Panc1 (cell line): ENCODE measurements at regions not wholly inside any gene's neighbourhood (a gene's known extent, or its start where the extent isn't known, plus 50 kb on each side); places are given as distances from the start of the nearest gene placed in this dataset.

Experiments used
- ATAC-seq: fragments of 200-7000 bp; cut with Tn5 transposase; 2 replicates; pipeline ENCODE4 v1.9.1; 2020; ENCODE audit warnings: mild to moderate bottlenecking, moderate library complexity
- BruUV-seq: library from RNA; stranded (reverse); fragments of 400-500 nt; replicated peaks from 2 replicates; lab custom pipeline; 2021; lab: Mats Ljungman, UMichigan
- CTCF ChIA-PET: fragments of 300-600 bp; sonication (Branson Sonifier 250); formaldehyde crosslinking; loops from one replicate; lab custom pipeline; 2022; ENCODE audit warnings: antibody characterized with exemption; lab: Charles Lee
- POLR2A ChIA-PET: fragments of 300-600 bp; sonication (Branson Sonifier 250); formaldehyde crosslinking; loops from one replicate; lab custom pipeline; 2022; ENCODE audit warnings: antibody characterized with exemption; lab: Charles Lee
- DNase-seq: peaks from one replicate; pipeline ENCODE4 v3.0.0-alpha.2; 2010; ENCODE audit warnings: low read depth, low spot score
- H3K27ac ChIP-seq: 2 replicates; pipeline ENCODE4 v1.5.1; 2011; ENCODE audit warnings: mild to moderate bottlenecking, low read length, inconsistent platforms
- H3K27me3 ChIP-seq: fragments of 200-500 bp; sonication (Bioruptor generic); 2 replicates; pipeline ENCODE4 v1.6.0; 2014; ENCODE audit warnings: low read length, inconsistent platforms; ENCODE audit not compliant: control insufficient read depth, insufficient read depth
- H3K36me3 ChIP-seq: fragments of 200-500 bp; sonication (Bioruptor generic); 2 replicates; pipeline ENCODE4 v1.5.1; 2014; ENCODE audit warnings: inconsistent platforms, mild to moderate bottlenecking, low read length, moderate library complexity; ENCODE audit not compliant: control insufficient read depth, insufficient read depth
- H3K4me1 ChIP-seq: 2 replicates; pipeline ENCODE4 v1.5.1; 2011; ENCODE audit warnings: inconsistent platforms, mild to moderate bottlenecking, low read length, moderate library complexity; ENCODE audit not compliant: control insufficient read depth, insufficient read depth
- H3K4me3 ChIP-seq, 2 experiments: 2 replicates each; pipeline ENCODE4 v1.5.1; 2011 to 2012; ENCODE audit warnings: low read depth in 2 of 2, low read length in 2 of 2, mild to moderate bottlenecking in 2 of 2, inconsistent platforms in 1 of 2, moderate library complexity in 1 of 2
- H3K9me3 ChIP-seq: fragments of 200-500 bp; sonication (Bioruptor generic); 2 replicates; pipeline ENCODE4 v1.5.1; 2014; ENCODE audit warnings: low read depth, mild to moderate bottlenecking, inconsistent platforms, low read length, moderate library complexity; ENCODE audit not compliant: control insufficient read depth, insufficient read depth
- POLR2AphosphoS5 ChIP-seq: IDR thresholded peaks from 2 replicates; pipeline ENCODE4 v1.6.1; 2012; ENCODE audit warnings: mild to moderate bottlenecking, low read depth, low read length, moderate library complexity
- SIN3A ChIP-seq: IDR thresholded peaks from 2 replicates; pipeline ENCODE4 v1.6.1; 2012; ENCODE audit warnings: low read depth, mild to moderate bottlenecking, low read length, moderate library complexity, borderline replicate concordance; ENCODE audit not compliant: insufficient read depth
- TCF7L2 ChIP-seq: IDR thresholded peaks from 2 replicates; pipeline ENCODE4 v1.6.1; 2011; ENCODE audit warnings: mild to moderate bottlenecking, low read depth, low read length, inconsistent platforms
- in situ Hi-C: cut with HindIII; loops from 2 replicates; pipeline ENCODE4 v1.10.0; 2016; ENCODE audit warnings: low sequenced_read_pairs, low pct_unique_long_range_greater_than_20kb
- intact Hi-C: fragments of 100-400 bp; cut with micrococcal nuclease; formaldehyde crosslinking; loops from one replicate; pipeline ENCODE4 v1.10.0; 2022; ENCODE audit not compliant: unreplicated experiment
- TF ChIP-seq, protein P1 (sequence below), 2 experiments: IDR thresholded peaks; 2 replicates each; pipeline ENCODE4 v1.6.1; 2011 to 2012; ENCODE audit warnings: low read depth in 2 of 2, control low read depth in 1 of 2, low read length in 1 of 2, mild to moderate bottlenecking in 1 of 2, moderate library complexity in 1 of 2; ENCODE audit not compliant: insufficient read depth in 1 of 2
- TF ChIP-seq, protein P2 (sequence below): fragments of 450-650 bp; IDR thresholded peaks from 2 replicates; pipeline ENCODE4 v1.5.1; 2017; ENCODE audit warnings: mild to moderate bottlenecking

- CTCF ChIA-PET, result interaction anchor here (0.6 kb wide), 1 partner anchor 15 kb away, joined by 7 read pairs; no protein-coding TSS in a partner anchor
- in situ Hi-C loops, result no loop called here
These were observed 521.7 kb upstream of the EEF2KMT start for GRCh38 chr16:5619304-5619703.

GRCh38 chr16:5616841-5617240 is 519.2 kb upstream of the EEF2KMT start:
- Histone ChIP-seq H3K9me3 (no peaks in the 10 kb centered on the region), H3K4me3 (no peak overlapping the region), H3K27ac (no peak overlapping the region), H3K36me3 (no peaks in the 10 kb centered on the region), H3K4me1 (peaks cover 4% of the 10 kb centered on the region; the same call in 1 of the 2 replicates), H3K27me3 (peaks cover 4% of the 10 kb centered on the region; the same call in 1 of the 2 replicates)
- ChIA-PET CTCF (interaction anchor here (0.6 to 0.9 kb wide), 6 partner anchors 10 to 1027 kb away, joined by 3 to 6 read pairs (median 3); no protein-coding TSS in a partner anchor), POLR2A (no interaction called here)
- no peak for ATAC-seq
- BruUV-seq, result no TSS peak
- in situ Hi-C loops (no loop called here), intact Hi-C loops (loop anchor here (1.0 to 10.0 kb wide), 2 partner anchors 115 to 382 kb away; no protein-coding TSS in a partner anchor)
- TF ChIP-seq TCF7L2, result no peak
- no peak for TF ChIP-seq SIN3A
- no peak for TF ChIP-seq POLR2AphosphoS5
- TF ChIP-seq, protein P1, sequence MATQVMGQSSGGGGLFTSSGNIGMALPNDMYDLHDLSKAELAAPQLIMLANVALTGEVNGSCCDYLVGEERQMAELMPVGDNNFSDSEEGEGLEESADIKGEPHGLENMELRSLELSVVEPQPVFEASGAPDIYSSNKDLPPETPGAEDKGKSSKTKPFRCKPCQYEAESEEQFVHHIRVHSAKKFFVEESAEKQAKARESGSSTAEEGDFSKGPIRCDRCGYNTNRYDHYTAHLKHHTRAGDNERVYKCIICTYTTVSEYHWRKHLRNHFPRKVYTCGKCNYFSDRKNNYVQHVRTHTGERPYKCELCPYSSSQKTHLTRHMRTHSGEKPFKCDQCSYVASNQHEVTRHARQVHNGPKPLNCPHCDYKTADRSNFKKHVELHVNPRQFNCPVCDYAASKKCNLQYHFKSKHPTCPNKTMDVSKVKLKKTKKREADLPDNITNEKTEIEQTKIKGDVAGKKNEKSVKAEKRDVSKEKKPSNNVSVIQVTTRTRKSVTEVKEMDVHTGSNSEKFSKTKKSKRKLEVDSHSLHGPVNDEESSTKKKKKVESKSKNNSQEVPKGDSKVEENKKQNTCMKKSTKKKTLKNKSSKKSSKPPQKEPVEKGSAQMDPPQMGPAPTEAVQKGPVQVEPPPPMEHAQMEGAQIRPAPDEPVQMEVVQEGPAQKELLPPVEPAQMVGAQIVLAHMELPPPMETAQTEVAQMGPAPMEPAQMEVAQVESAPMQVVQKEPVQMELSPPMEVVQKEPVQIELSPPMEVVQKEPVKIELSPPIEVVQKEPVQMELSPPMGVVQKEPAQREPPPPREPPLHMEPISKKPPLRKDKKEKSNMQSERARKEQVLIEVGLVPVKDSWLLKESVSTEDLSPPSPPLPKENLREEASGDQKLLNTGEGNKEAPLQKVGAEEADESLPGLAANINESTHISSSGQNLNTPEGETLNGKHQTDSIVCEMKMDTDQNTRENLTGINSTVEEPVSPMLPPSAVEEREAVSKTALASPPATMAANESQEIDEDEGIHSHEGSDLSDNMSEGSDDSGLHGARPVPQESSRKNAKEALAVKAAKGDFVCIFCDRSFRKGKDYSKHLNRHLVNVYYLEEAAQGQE (IDR thresholded peaks at IDR 0.05; ENCODE audit: insufficient read depth in 1 of 2, low read depth in 2 of 2, low read length in 1 of 2), result no peak
- TF ChIP-seq, protein P2, sequence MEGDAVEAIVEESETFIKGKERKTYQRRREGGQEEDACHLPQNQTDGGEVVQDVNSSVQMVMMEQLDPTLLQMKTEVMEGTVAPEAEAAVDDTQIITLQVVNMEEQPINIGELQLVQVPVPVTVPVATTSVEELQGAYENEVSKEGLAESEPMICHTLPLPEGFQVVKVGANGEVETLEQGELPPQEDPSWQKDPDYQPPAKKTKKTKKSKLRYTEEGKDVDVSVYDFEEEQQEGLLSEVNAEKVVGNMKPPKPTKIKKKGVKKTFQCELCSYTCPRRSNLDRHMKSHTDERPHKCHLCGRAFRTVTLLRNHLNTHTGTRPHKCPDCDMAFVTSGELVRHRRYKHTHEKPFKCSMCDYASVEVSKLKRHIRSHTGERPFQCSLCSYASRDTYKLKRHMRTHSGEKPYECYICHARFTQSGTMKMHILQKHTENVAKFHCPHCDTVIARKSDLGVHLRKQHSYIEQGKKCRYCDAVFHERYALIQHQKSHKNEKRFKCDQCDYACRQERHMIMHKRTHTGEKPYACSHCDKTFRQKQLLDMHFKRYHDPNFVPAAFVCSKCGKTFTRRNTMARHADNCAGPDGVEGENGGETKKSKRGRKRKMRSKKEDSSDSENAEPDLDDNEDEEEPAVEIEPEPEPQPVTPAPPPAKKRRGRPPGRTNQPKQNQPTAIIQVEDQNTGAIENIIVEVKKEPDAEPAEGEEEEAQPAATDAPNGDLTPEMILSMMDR, result no peak
- no peak for DNase-seq

More at GRCh38 chr16:5619304-5619703, 521.7 kb upstream of the EEF2KMT start:
- Histone ChIP-seq H3K4me3 (no peak overlapping the region), H3K9me3 (no peaks in the 10 kb centered on the region), H3K36me3 (no peaks in the 10 kb centered on the region), H3K27me3 (peaks cover 4% of the 10 kb centered on the region; the same call in 1 of the 2 replicates), H3K4me1 (peaks cover 4% of the 10 kb centered on the region; the same call in 1 of the 2 replicates), H3K27ac (no peak overlapping the region)
- BruUV-seq, result no TSS peak
- intact Hi-C loops, result loop anchor here (10.0 kb wide), 1 partner anchor 385 kb away; no protein-coding TSS in a partner anchor
- POLR2A ChIA-PET, result no interaction called here
- no peak for DNase-seq
- ATAC-seq, result no peak
- TF ChIP-seq SIN3A (no peak), POLR2AphosphoS5 (no peak), TCF7L2 (no peak)
- TF ChIP-seq, protein P2, result no peak
- TF ChIP-seq, protein P1 (IDR thresholded peaks at IDR 0.05; ENCODE audit: insufficient read depth in 1 of 2, low read depth in 2 of 2, low read length in 1 of 2), result no peak
